HG03097 (cell line): ENCODE measurements at regions not wholly inside any gene's neighbourhood (a gene's known extent, or its start where the extent isn't known, plus 50 kb on each side); places are given as distances from the start of the nearest gene placed in this dataset.
"Not testable (repeated sequence)": the region's sequence is repeated elsewhere in the genome, so short reads cannot be mapped to it uniquely, and the experiment has no call there.

Experiments
- ATAC-seq: cut with Tn5 transposase; IDR thresholded peaks from one replicate; pipeline ENCODE4 v1.9.1; 2021; ENCODE audit not compliant: unreplicated experiment, low FRiP score

DNA sequence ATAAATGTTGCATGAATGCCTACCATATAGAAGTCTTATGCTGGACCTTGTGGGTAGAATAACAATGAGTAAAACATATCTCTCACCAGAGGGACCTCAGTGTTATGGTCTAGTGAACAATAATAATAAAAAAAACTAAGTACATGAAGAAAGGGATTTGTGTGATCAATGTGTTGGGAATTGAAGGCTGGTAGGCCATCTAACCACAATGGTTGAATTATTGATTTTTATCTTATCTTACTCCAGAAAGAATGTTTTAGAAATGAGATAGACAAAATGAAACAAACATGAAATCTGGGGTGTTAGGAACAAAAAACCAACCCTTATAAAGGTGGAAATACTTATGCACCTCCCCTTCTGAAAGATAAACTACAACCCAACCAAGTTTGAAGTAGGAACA, 243.9 kb upstream of the LRIG3 start:
- ATAC-seq: no peak

DNA sequence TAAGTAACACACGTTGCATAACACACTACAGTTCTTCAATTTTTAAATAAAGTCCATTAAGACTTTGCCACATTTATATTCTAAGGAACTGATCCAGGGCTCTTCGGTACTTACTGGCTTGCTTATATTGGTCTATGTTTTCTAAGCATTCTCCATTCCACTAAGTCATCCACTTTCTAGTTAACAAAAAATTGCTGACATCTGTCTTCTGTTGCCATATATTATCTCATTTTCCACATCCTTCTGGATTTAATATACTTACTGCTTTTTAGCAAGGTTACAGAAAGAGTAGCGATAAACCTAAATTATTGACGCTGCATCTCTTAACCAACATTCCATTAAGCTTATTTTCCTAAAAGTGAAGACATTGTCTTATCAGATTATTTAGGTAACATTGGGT, 238.4 kb upstream of the LRIG3 start:
- no peak for ATAC-seq

DNA sequence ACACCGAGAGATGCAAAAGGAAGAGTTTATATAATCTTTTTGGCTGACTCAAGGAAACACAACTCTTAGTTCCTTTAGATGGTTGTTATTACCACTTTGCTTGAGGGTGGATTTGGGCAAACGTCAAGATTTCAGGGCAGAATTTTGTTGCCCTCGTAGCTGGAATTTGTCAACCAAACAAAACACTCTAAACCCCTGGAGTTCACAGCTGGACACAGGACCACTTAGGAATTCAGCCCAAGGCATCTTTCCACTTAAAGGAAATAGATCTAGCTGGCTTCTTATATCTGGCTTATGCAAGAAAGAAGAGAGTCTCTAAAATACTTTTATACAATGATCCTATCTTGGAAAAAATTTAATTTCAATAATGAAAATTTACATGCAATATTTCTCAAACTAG, 237.8 kb upstream of the LRIG3 start:
- ATAC-seq: no peak

DNA sequence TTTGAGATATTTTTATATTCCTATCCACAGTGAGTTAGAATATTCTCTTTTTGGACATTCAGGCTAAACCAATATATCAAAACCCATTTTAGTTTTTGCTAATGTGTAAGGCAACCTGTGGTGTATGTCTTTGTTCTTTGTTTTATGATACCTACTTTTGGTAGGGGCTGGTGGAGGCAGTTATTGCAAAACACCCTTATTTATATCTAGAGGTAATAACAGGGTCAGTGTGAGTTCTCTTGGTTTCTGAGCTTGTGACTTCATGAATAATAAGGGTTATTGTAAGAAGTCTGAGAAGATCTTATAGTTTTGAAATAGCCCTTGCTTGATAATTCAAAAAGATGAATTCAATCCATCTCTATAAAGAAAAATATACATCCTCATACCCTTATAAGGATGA, 235.1 kb upstream of the LRIG3 start:
- ATAC-seq: no peak

GRCh38 chr12:59151243-59151642, 230.9 kb upstream of the LRIG3 start:
- ATAC-seq: no peak

- peak; percentile 100 for ATAC-seq
These were observed 229.8 kb upstream of the LRIG3 start for GRCh38 chr12:59149995-59150642.

DNA sequence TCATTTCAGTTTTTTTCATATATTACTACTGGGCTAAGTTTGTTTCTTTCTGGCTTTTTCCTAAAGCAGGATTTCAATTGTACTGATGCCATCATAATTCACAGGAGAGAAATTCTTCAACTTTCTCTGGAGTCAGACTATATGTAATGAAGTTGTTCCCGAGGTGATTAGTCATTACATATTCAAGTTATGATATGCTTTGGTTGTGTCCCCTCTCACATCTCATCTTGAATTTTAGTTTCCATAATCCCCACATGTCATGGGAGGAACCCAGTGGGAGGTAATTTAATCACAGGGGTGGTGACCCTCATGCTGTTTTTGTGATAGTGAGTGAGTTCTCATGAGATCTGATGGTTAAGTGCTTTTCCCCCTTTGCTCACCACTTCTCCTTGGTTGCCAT, 227.5 kb upstream of the LRIG3 start:
- ATAC-seq: no peak

DNA sequence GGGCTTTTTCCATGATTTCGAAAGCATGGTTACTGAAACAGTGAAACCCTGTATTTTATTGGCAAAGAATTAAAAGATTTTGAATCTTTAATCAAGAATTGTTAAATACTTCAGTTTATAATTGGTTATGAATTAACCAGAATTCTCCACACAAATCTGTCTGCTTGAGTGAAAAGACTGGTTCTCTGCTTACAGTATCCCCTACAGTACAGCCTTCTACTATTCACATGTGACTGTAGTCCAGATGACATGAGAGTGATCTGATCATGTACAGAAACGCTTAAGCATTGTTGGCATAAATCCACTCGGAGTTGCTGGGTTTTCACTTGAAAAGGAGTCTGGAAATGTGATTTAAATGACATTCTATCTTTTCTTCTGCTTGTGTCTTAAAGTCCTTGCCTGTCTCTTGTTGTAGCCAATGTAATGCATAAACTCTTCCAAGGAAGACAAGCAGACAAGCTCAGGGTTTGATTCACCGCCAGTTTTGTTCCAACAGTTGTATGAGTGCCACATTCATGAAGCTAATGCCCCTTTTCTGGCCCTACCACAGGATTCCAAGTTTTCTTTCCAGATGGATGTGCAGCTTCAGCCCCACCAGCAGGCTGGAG, 222.0 kb upstream of the LRIG3 start:
- no peak for ATAC-seq

- ATAC-seq: no peak
These were observed 214.4 kb upstream of the LRIG3 start for GRCh38 chr12:59134750-59135149.

DNA sequence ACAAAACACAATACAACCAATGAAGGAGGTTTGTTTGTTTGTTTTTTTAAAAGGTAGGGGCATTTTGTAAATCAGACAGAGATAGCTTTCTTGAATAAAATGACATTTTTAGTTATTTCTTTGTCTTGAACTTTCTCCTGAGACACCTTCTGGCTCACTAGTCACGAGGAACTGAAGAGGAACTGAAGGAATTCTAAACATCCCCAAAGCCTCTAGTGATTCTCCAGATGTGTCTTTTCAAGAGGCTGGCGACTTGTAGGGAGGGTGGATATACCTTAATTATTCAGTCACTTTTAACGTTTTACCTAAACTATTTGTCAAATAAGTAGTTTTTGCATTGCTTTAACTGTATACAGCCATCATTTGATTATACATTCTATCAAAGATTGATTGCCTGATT, 211.2 kb upstream of the LRIG3 start:
- no peak for ATAC-seq

- no peak for ATAC-seq
These were observed 202.5 kb upstream of the LRIG3 start for GRCh38 chr12:59122784-59123183.

DNA sequence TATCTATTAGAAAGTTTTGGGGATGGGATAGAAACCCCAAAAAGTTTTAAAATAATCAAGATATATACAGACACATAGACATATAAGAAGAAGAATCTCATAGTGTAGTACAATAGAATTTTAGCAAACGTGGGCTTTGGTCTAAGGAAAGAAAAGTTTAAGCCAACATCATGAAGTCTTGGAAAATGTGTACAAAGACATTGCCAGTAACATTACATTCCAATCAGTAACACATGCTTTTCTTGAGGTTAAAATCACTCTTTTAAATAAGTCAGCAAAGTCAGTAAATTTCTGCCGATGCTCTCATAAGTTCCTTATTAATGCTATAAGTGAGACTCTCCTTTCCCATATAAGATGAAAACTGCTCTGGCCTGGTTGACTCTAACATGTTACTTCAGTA, 201.1 kb upstream of the LRIG3 start:
- ATAC-seq: no peak

DNA sequence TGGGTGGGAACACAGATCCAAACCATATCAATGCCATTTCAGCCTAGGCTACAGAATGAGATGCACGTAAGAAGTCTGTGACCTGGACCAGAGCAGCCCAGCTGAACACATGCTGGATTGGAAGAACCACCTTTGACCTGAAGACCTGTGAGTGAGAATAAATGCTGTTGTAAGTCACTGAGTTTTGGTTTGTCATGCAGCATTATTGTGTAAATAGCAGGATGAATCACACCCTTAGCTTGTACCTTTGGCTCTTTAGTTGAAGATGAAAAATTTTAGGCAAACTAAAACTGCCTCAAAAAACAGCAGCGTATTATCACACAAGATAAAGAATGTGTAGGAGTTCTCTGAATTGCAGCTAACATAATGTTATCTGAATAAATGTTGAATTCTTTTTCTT, 199.4 kb upstream of the LRIG3 start:
- ATAC-seq: no peak

- ATAC-seq: no peak
These were observed 198.1 kb upstream of the LRIG3 start for GRCh38 chr12:59118356-59118755.

DNA sequence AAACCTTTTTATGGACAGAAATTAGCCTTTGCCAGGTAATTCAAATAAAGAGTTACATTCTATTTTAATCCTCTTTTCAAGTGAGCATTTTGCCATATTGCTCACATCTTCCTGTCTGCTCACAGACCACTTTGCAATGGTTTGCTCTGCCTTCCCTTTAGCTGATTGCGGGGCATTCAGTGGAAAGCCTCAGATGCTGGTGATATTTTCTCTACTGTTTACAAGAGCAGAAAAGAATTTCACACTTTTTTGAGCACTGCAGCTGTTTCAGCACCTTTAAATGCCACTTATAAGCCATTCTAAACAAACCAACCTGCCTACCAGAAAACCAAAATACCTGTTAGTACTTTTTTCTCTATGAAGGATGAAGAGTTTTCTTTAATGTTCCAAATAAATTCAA, 195.7 kb upstream of the LRIG3 start:
- ATAC-seq: no peak

- no peak for ATAC-seq
These were observed 195.2 kb upstream of the LRIG3 start for GRCh38 chr12:59115526-59115925.

DNA sequence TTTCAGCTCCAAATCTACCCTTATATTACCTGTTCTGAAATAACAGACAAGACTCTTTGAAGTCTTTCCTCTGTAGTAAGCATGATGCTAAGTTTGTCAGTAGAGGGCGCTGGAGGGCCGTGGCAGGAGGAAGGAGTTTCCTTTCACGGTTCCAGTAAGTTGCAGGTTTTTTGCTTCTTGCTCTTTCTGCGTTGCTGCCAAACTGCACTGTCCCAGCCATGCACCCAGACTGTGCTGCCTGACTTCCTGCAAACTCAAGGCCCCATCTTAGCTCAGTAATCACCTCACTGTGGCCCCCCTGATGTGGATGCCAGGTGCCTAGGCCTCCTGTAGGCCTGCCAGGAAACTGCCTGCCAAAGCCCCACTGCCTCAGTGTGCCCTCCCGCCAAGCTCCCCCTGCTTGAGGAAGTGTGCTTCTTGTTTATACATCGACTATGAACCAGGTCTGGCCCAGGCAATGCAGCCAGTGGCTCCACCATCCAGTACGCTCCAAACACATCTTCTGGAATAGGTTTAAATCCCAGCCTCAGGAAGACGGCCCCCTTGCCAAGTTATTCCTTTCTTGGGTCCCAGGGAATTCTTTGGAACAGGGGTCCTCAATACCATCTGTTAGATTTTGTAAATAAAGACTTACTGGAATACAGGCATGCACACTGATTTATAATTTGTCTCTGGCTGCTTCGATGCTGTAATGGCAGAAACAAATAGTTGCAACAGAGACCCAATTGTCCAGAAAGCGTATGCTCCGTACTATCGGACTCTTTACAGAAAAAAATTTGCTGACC, 193.7 kb upstream of the LRIG3 start:
- ATAC-seq: peak; percentile 74

- no peak for ATAC-seq
These were observed 191.5 kb upstream of the LRIG3 start for GRCh38 chr12:59111851-59112250.

DNA sequence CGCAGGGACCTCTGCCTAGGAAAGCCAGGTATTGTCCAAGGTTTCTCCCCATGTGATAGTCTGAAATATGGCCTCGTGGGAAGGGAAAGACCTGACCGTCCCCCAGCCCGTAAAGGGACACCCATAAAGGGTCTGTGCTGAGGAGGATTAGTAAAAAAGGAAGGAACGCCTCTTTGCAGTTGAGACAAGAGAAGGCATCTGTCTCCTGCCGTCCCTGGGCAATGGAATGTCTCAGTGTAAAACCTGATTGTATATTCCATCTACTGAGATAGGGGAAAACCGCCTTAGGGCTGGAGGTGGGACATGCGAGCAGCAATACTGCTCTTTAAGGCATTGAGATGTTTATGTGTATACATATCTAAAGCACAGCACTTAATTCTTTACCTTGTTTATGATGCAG, 188.2 kb upstream of the LRIG3 start:
- not testable (repeated sequence) for ATAC-seq

GRCh38 chr12:59100585-59100984, 180.3 kb upstream of the LRIG3 start:
- no peak for ATAC-seq

GRCh38 chr12:59097876-59098275, 177.6 kb upstream of the LRIG3 start:
- no peak for ATAC-seq

GRCh38 chr12:59096246-59096645, 175.9 kb upstream of the LRIG3 start:
- no peak for ATAC-seq
